Stimulated activated CD8-positive, alpha-beta memory T cell treated with anti-CD3 and anti-CD28 coated beads, Interleukin-7, amount 100 ng/mL, for 24 hours (primary cell): ENCODE measurements at regions not wholly inside any gene's neighbourhood (a gene's known extent, or its start where the extent isn't known, plus 50 kb on each side); places are given as distances from the start of the nearest gene placed in this dataset.

Experiments
- DNase-seq: peaks from one replicate; pipeline ENCODE4 v3.0.0-alpha.2; 2020; ENCODE audit warnings: low read depth

GRCh38 chr16:55169780-55170179 is 154.2 kb upstream of the IRX6 start:
- no peak for DNase-seq

- DNase-seq = no peak
These were observed 152.8 kb upstream of the IRX6 start for GRCh38 chr16:55171241-55171640.

DNA sequence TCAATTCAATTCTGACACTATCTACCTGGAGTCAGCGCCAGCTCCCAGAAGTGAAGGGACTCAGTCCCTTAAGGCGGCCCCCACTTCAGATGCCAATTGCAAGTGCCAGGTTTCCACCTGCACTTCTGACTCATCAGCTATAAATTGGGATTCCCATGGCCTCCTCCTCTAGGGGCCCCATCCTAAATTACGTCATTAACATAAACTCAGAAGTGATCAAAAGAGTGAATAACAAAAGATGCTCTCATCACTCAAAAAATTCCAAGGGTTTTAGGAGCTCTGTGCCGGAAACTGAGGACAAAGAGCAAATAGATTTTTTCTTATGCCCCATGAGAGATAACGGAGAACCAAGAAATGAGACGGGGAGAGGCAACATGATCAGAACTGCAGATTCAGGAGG is 148.6 kb upstream of the IRX6 start:
- no peak for DNase-seq

GRCh38 chr16:55176901-55177300 is 147.1 kb upstream of the IRX6 start:
- DNase-seq = no peak

DNA sequence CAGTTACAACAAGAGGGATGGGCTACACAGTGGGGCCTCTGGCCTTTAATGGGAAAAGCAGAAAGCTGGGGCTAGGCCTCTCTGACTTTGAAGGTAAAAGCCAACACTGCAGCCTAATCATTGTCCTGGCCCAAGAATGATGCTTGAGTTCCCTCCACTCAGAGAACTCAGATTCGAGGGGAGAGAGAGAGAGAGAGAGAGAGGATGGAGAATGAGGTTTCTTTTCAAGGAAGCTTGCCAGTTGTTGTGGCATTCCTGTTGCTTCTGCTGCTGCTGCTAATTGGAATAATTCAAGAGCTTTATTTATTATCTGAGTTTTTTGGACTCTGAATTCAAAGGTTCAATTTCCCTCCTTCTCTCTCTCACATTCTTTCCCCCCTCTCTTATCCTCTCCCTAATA is 144.6 kb upstream of the IRX6 start:
- DNase-seq = no peak

DNA sequence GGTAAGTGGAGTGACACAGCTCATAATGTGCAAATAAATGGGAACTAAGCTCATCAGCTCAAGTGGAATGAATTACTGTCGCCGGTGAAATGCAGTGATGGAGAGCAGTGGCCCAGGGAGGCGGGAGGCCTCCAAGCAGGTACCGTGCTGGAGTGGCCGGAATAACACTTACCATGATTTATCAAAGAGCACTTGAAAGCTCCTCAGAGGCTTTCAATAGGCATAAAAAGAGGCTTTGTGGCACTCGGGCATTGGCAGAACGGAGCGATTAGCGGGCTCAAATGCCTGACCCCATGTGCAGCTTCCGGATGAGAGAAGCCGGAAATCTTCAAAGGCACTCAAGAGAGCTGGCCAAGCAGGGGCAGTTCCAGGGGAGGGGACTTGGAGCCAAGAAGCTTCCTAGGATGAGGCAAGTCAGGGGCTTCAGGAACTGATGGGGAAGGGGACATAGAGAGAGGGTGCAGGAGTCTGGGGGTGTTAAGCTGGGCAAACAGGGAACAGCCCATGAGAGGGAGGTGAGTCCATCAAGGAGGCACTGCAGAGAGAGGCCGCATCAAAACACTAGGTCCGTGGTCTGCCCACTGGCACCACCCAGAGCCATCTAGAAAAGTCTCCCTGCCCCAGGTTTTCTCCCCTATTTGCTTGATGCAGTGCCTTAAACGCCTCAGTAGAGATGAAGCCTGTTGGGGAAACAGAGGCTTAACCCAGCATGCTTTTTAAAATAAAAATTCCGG is 144.0 kb upstream of the IRX6 start:
- no peak for DNase-seq

DNA sequence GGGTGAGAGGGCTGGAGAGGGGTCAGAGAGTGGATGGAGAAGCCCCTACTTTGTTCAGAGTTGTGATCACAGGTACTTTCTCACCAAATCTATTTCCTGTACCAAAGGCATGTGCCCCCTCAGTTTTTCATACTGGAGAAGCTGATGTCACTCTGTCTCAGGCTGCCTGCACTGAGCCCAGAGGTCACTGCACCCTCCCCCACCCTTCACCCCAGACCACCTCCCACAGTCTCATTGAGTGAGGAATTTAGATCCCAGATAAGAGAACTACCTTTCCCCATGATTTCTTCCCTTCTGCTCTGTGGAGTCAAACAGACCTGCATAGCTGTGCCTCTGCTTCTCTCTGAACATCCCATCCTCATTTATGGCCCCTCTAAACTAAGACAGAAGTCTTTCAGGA is 140.0 kb upstream of the IRX6 start:
- DNase-seq = no peak

DNA sequence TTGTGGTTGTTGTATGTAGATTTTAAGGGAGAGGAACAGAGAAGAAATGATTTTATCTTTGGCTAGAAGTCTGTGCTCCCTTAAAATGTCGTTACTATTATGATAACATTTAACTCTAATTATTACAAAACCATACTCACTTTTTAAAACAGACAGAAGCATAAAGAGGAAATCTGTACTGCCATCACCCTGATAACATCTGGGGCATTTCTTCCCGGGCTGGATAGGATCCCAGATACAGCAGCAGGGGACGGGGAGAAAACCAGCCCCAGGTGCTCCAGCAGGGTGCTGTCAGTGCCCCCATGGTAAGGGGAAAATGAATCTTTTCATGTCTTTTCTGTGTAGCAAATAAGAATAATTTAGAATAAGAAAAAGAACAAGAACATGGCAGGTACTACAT is 139.4 kb upstream of the IRX6 start:
- DNase-seq = no peak

DNA sequence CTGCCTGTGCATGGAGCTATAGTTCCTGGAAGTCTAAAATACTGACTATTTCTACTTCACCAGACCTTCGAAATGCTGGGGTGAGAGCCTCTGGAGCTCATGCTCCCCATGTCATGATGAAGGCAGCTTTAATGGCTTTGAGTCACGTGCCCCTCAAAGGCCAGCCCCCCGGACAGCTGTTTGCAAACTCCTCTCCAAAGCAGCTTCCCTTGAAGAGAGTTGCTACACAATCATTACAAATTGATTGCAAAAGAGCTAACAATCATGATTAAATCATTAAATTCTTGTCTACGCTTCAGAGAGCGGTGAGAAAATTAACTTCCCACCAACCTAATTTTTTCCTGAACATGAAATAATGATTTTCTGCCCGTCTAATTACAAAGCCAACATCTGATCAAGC is 134.8 kb upstream of the IRX6 start:
- no peak for DNase-seq

GRCh38 chr16:55189682-55190636 is 134.0 kb upstream of the IRX6 start:
- no peak for DNase-seq

DNA sequence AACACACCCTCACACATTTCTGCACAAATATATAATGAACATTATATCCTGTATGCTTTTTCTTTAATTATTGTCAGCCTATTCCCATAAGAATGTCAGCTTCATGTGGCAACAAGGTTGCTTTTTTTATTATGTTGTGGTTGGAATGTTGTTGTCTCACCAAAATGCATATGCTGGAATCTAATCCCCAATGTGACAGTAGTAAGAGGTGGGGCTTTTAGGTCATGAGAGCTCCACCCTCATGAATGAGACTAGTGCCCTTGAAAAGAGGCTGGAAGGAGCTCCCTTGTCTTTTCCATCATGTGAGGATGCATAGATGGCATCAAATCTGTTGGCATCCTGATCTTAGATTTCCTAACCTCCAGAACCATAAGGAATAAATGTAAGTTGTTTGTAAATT is 131.3 kb upstream of the IRX6 start:
- no peak for DNase-seq

- DNase-seq = no peak
These were observed 120.4 kb upstream of the IRX6 start for GRCh38 chr16:55203570-55203969.

DNA sequence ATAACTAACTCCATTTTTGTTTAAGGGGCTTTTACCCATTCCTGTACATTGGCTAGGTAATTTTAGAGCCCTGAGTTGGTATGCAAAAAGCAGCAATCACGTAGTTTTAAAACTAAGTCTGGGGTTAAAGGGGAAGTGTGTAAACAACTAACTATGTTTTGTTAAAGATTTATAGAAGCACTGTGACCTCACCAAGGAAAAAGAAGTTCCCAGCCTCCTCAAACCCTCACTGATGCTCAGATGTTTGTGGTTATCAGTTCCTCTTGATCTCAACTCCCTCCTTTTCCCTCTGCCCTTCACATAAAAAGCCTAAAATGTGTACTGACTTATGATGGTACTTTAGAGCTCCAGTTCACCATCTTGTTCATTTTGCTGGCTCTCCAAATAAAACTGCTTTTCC is 119.9 kb upstream of the IRX6 start:
- no peak for DNase-seq

GRCh38 chr16:55204923-55205322 is 119.1 kb upstream of the IRX6 start:
- no peak for DNase-seq

GRCh38 chr16:55207693-55208428 is 116.1 kb upstream of the IRX6 start:
- no peak for DNase-seq

DNA sequence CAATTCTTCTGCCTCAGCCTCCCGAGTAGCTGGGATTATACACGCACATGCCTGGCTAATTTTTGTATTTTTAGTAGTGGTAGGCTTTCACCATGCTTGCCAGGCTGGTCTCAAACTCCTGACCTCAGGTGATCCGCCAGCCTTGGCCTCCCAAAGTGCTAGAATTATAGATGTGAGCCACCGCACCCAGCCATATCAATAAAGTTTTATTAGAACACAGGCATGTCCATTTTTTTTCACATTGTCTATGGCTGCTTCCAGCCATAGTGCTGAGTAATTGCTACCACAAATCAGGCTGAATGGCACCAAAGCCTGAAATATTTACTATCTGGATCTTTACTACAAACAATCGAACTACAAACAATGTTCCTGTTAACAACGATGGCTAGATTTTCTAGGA is 114.4 kb upstream of the IRX6 start:
- DNase-seq = no peak

- DNase-seq = no peak
These were observed 111.2 kb upstream of the IRX6 start for GRCh38 chr16:55212791-55213190.

DNA sequence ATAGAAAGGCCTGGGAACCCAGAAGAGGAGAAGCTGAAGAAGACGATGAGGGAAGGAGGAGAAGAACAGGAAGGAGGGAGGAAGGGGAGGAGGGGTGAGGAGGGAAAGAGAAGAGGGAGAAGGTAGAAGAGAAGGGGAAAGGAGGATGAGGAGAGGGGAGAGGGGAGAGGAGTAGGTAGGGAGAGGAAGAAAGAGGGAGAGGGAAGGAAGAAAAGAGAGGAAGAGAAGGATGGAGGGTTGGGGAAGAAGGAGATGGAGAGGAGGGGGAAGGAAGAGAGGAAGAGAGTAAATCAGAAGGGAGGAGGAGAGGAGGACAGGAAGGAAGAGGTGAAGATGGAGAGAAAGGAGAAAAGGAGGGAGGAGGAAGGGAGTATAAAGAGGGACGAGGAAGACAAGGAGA is 109.6 kb upstream of the IRX6 start:
- no peak for DNase-seq

DNA sequence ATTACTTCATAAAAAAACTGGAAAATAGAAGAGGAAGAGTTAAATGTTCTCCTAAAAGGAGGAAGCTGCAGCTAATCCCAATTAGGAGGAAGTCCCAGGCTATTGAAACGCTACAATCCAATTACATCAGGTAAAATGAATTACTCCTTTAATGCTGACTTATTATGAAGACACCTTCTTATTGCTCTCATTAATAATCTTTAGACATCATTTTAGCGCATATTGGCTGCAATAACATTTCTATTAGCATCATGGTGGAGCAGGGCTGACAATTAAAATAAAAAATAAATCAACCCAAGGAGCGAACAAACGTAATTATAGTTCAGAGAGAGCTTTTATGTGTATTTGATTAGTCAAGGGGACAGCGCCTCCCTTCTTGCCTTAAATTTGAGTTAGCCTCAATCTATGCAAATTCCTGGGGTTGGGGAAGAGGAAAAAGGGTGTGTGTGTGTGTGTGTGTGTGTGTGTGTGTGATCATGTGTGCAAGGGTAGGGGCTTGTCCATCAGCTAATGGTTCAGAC is 109.0 kb upstream of the IRX6 start:
- no peak for DNase-seq

- no peak for DNase-seq
These were observed 106.6 kb upstream of the IRX6 start for GRCh38 chr16:55217392-55217791.

GRCh38 chr16:55221836-55222235 is 102.2 kb upstream of the IRX6 start:
- no peak for DNase-seq

- no peak for DNase-seq
These were observed 101.5 kb upstream of the IRX6 start for GRCh38 chr16:55222486-55222885.
